K562 (cell line): ENCODE measurements at regions not wholly inside any gene's neighbourhood (a gene's known extent, or its start where the extent isn't known, plus 50 kb on each side); places are given as distances from the start of the nearest gene placed in this dataset.

ENCODE experiments used
- ATAC-seq: fragments of 200-7000 bp; cut with Tn5 transposase; 3 replicates; pipeline ENCODE4 v1.9.1; 2020; ENCODE audit warnings: moderate library complexity
- BruUV-seq: library from RNA; stranded (reverse); fragments of 400-500 nt; replicated peaks from 2 replicates; lab custom pipeline; 2021; lab: Mats Ljungman, UMichigan
- CTCF ChIA-PET: fragments of 300-600 bp; formaldehyde crosslinking; extraction: SDS; loops from one replicate; lab custom pipeline; 2021; ENCODE audit warnings: low intra/inter-chr PET ratio; lab: Yijun Ruan, JAX
- POLR2A ChIA-PET: fragments of 300-600, 350-650 bp; sonication (Branson Sonifier 250); formaldehyde crosslinking; extraction: SDS; loops from one replicate; lab custom pipeline; 2021; ENCODE audit warnings: antibody characterized with exemption, inconsistent platforms; lab: Yijun Ruan, JAX
- DNase-seq, 4 experiments: peaks; one replicate each; pipeline versions ENCODE4 v3.0.0 to v3.0.0-alpha.2; 2011 to 2018; ENCODE audit warnings: low spot score in 3 of 4, mixed read lengths in 3 of 4; ENCODE audit errors: extremely low read depth in 1 of 4
- FAIRE-seq: peaks from 2 replicates; lab custom pipeline; 2011; peaks lifted over from hg19 to GRCh38; lab: Jason Lieb, UNC
- H2AFZ ChIP-seq: 2 replicates; pipeline ENCODE4 v1.6.0; 2011; ENCODE audit warnings: low read depth, low read length, control low read depth, inconsistent platforms
- H3K27ac ChIP-seq: fragments of 200-600 bp; 3 replicates; pipeline ENCODE4 v1.8.0; 2011; ENCODE audit warnings: low read depth, mild to moderate bottlenecking, control low read depth, inconsistent platforms, low read length, moderate library complexity, mixed read lengths; ENCODE audit errors: extremely low read depth
- H3K27me3 ChIP-seq, 2 experiments: fragments of 300-600 bp in 1 of 2; 2 replicates in 1 of 2; 3 replicates in 1 of 2; pipeline versions ENCODE4 v1.6.0 to v1.8.0; 2011; ENCODE audit warnings: inconsistent platforms in 2 of 2, low read length in 2 of 2, mild to moderate bottlenecking in 1 of 2, mixed read lengths in 1 of 2, moderate library complexity in 1 of 2; ENCODE audit not compliant: control insufficient read depth in 2 of 2, insufficient read depth in 2 of 2
- H3K36me3 ChIP-seq: fragments of 300-600 bp; 3 replicates; pipeline ENCODE4 v1.8.0; 2011; ENCODE audit warnings: mild to moderate bottlenecking, low read length, inconsistent platforms; ENCODE audit not compliant: control insufficient read depth, insufficient read depth
- H3K4me1 ChIP-seq, 2 experiments: fragments of 200-600 bp in 1 of 2; replicated peaks in 1 of 2; 2 replicates in 1 of 2; 3 replicates in 1 of 2; pipeline versions ENCODE4 v1.5.1 to v1.8.0; 2011; ENCODE audit warnings: inconsistent platforms in 2 of 2, low read length in 2 of 2, mild to moderate bottlenecking in 1 of 2, mixed read lengths in 1 of 2, moderate library complexity in 1 of 2; ENCODE audit not compliant: control insufficient read depth in 2 of 2, insufficient read depth in 2 of 2
- H3K4me2 ChIP-seq: 2 replicates; pipeline ENCODE4 v1.6.1; 2011; ENCODE audit warnings: low read length, control low read depth, inconsistent platforms, mixed read lengths; ENCODE audit not compliant: insufficient read depth
- H3K4me3 ChIP-seq: fragments of 200-600 bp; sonication (generic), shearing (Covaris generic); 2 replicates; pipeline ENCODE4 v1.5.1; 2016; ENCODE audit warnings: control low read depth, inconsistent platforms
- H3K79me2 ChIP-seq: fragments of 200-600 bp; 3 replicates; pipeline ENCODE4 v1.8.0; 2011; ENCODE audit warnings: low read length, inconsistent platforms; ENCODE audit not compliant: control insufficient read depth, insufficient read depth
- H3K9ac ChIP-seq, 2 experiments: 2 replicates each; pipeline versions ENCODE4 v1.6.0 to v1.6.1; 2011; ENCODE audit warnings: low read depth in 2 of 2, low read length in 2 of 2, control low read depth in 1 of 2, inconsistent platforms in 1 of 2, mild to moderate bottlenecking in 1 of 2, mixed read lengths in 1 of 2; ENCODE audit not compliant: insufficient read depth in 1 of 2
- H3K9me1 ChIP-seq: one replicate; pipeline ENCODE4 v1.6.0; 2011; ENCODE audit warnings: inconsistent platforms, mild to moderate bottlenecking, low read length, moderate library complexity; ENCODE audit not compliant: control insufficient read depth, insufficient read depth
- H3K9me3 ChIP-seq: replicated peaks from 2 replicates; pipeline ENCODE4 v1.5.1; 2011; ENCODE audit warnings: low read depth, low read length, inconsistent platforms; ENCODE audit not compliant: control insufficient read depth, insufficient read depth
- H4K20me1 ChIP-seq: replicated peaks from 2 replicates; pipeline ENCODE4 v1.6.1; 2011; ENCODE audit warnings: low read length, inconsistent platforms, mixed read lengths; ENCODE audit not compliant: control insufficient read depth, insufficient read depth
- CHD1 ChIP-seq: fragments of 200-600 bp; sonication (generic); IDR thresholded peaks from one replicate; pipeline ENCODE4 v1.6.1; 2012; ENCODE audit warnings: mild to moderate bottlenecking, moderate library complexity, low read length, inconsistent platforms
- EZH2 ChIP-seq: IDR thresholded peaks from 2 replicates; pipeline ENCODE4 v1.6.1; 2012; ENCODE audit warnings: low read depth, mild to moderate bottlenecking, inconsistent platforms, low read length, borderline replicate concordance
- HES1 ChIP-seq: fragments of 450-650 bp; IDR thresholded peaks from 2 replicates; pipeline ENCODE4 v1.6.1; 2016; ENCODE audit warnings: low read depth, mild to moderate bottlenecking, moderate library complexity
- HOXB6 ChIP-seq: fragments of 250-450 bp; sonication (Bioruptor Pico); IDR thresholded peaks from 2 replicates; pipeline ENCODE4 v1.5.1; 2022; ENCODE audit warnings: mild to moderate bottlenecking, borderline replicate concordance
- MIER1 ChIP-seq: fragments of 450-650 bp; IDR thresholded peaks from 2 replicates; pipeline ENCODE4 v1.6.1; 2016; ENCODE audit warnings: antibody characterized with exemption, mild to moderate bottlenecking, low read depth
- MYC ChIP-seq, 2 experiments: fragments of 250-450 bp in 1 of 2; sonication (Bioruptor Pico) in 1 of 2; IDR thresholded peaks; 2 replicates each; pipeline versions ENCODE4 v1.5.1 to v1.6.1; 2012 to 2021; ENCODE audit warnings: low read depth in 2 of 2, borderline replicate concordance in 1 of 2, improper control_type of control experiment in 1 of 2, low read length in 1 of 2, mild to moderate bottlenecking in 1 of 2, moderate library complexity in 1 of 2
- POLR2B ChIP-seq: fragments of 450-650 bp; IDR thresholded peaks from 2 replicates; pipeline ENCODE4 v1.6.1; 2018; ENCODE audit warnings: low read depth; ENCODE audit not compliant: partially characterized antibody
- ZBTB9 ChIP-seq: fragments of 450-650 bp; formaldehyde crosslinking; IDR thresholded peaks from 2 replicates; pipeline ENCODE4 v1.4.0; 2020; ENCODE audit warnings: mild to moderate bottlenecking, moderate library complexity
- ZNF239 ChIP-seq: fragments of 250-450 bp; sonication (Bioruptor Pico); IDR thresholded peaks from 2 replicates; pipeline ENCODE4 v1.4.0; 2020; ENCODE audit warnings: mild to moderate bottlenecking
- WGBS: fragments of 100-300 bp; shearing (Covaris generic); methylation state at CpG from one replicate; pipeline ENCODE4 v1.1.6; 2016; ENCODE audit warnings: low coverage, mixed read lengths; ENCODE audit not compliant: insufficient coverage; ENCODE audit errors: missing lambda C conversion rate; 5-methylcytosine and 5-hydroxymethylcytosine counted together
- in situ Hi-C: fragments of 300-500 bp; cut with MboI; formaldehyde crosslinking; loops from 4 replicates; pipeline ENCODE4 v1.15.0; 2018; ENCODE audit warnings: inconsistent platforms, mixed read lengths
- intact Hi-C: fragments of 100-400 bp; cut with micrococcal nuclease; formaldehyde crosslinking; loops from 2 replicates; pipeline ENCODE4 v1.14.2; 2022

GRCh38 chr19:8900421-8900820 is 68.2 kb downstream of the MBD3L1 start:
- POLR2A ChIA-PET = interaction anchor here (0.6 kb wide), 1 partner anchor 868 kb away, joined by 3 read pairs; the partner anchor contains the start of gene ZNF846
- H3K9me3 ChIP-seq = no peaks in the 10 kb centered on the region
- H3K4me1 ChIP-seq = no peaks in the 10 kb centered on the region
- no peak for ATAC-seq
- H3K9ac ChIP-seq = no peak overlapping the region
- CTCF ChIA-PET = no interaction called here
- 3% methylated on average over 4 of the region's 4 CpGs for WGBS
- TF ChIP-seq CHD1 = no peak
- TF ChIP-seq HOXB6 (CRISPR knock-in tag) = no peak
- TF ChIP-seq MIER1 = no peak
- TF ChIP-seq EZH2 = no peak
- TF ChIP-seq POLR2B = no peak
- TF ChIP-seq HES1 = no peak
- no peak for TF ChIP-seq ZBTB9 (CRISPR knock-in tag)
- TF ChIP-seq ZNF239 (CRISPR knock-in tag) = no peak
- TF ChIP-seq MYC (IDR thresholded peaks at IDR 0.05; ENCODE audit: low read depth, low read length) = no peak
- no peak for TF ChIP-seq MYC (CRISPR knock-in tag; IDR thresholded peaks at IDR 0.05; ENCODE audit: borderline replicate concordance, low read depth)
- TF ChIP-seq, all 486 proteins: peak for 0
- H3K36me3 ChIP-seq = no peaks in the 10 kb centered on the region
- DNase-seq (no peak), FAIRE-seq (no peak)
- intact Hi-C loops (no loop called here), in situ Hi-C loops (no loop called here)
- H3K79me2 ChIP-seq = no peaks in the 10 kb centered on the region; the same call in 2 of the 3 replicates
- no peaks in the 10 kb centered on the region for H3K27me3 ChIP-seq
- BruUV-seq = no TSS peak
- H3K27ac ChIP-seq = no peak overlapping the region
- no peaks in the 10 kb centered on the region for H3K9me1 ChIP-seq
- H3K4me3 ChIP-seq = no peak overlapping the region
- H4K20me1 ChIP-seq = no peaks in the 10 kb centered on the region
- H3K4me2 ChIP-seq = no peak overlapping the region
- H2AFZ ChIP-seq = no peak overlapping the region
